Inflammatory macrophage treated with lipopolysaccharide for 1 hour (primary cell): ENCODE measurements at regions not wholly inside any gene's neighbourhood (a gene's known extent, or its start where the extent isn't known, plus 50 kb on each side); places are given as distances from the start of the nearest gene placed in this dataset.

Source experiments
- DNase-seq, 2 donors: peaks; one replicate each; pipeline ENCODE4 v3.0.0-alpha.2; 2020 to 2022

DNA sequence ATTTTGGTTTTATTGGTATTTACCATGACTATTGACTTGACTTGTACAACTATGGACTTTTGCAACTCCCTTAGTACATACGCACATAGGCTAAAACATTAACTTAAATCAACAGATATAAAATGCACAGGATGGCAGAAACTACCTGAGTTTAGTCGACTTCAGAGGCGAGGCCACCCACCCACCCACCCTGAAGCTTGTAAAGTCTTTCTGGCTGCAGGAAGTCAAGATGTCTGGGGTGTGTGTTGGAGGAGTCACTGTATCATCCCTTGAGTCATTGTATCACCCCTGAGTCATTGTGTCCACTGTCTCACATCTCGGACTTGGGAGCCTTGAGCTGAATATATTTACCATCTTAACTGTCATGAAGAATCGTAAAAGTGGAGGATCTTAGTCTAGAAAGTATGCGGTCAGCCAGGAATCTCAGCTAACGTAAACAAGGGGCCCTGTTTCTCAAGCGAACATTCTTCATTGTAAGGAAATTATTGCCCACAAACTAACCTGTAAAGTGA lies 140.0 kb upstream of the ST6GAL2 start:
- DNase-seq: no peak

DNA sequence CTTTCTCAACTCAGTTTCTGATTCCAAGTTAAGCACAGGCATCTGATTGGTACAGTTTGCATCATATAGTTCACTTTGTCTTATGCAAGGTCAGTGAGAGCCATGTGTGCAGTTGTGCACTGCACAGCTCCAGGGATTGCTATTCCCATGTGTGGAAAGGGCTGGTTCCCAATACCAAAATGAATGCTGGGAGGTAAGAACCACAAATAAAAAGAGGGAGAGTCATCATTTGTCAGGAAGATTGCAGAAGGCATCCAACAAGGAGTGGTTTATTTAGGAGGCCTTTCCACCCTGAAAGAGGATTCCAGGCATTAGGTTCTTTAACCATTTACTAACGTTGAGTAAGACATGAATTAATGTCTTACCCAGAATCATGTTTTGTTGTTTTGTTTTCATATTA lies 141.2 kb upstream of the ST6GAL2 start:
- no peak for DNase-seq

DNA sequence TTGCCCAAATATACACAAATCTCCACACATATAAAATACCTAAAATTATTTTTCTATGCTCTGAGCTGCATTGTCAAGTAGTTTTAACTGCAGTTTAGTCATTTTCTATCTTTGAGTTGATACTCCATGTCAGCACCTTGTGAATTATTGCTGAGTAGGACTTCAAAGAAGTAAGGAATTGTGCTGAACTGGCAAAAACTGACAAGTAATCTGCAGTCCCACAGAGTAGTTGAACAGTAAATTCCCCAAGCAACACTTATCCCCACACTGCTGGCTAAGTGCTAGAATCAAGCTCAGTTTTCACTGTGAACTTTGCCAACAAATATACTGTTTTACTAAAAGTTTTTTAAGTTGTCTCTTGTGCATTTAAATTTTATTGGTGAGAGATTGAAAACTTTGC lies 141.8 kb upstream of the ST6GAL2 start:
- DNase-seq: no peak

DNA sequence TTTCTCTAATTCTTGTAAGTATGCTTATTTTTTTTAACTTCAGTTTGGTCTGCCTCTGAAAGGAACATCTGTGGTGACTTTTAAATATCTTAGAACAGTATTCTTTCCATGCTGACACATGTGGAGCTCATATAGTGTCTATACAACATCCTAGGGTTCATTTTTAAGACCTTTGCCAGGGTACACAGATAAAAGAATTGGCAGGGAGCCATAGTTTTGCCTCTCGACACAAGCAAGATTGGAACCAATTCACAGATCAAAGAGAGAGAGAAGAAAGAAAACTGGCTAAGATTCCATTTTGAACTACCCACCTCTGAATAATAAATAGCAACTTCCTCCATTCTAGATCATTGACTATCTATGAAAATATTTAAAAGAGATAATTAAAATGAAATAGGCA lies 142.7 kb upstream of the ST6GAL2 start:
- no peak for DNase-seq

DNA sequence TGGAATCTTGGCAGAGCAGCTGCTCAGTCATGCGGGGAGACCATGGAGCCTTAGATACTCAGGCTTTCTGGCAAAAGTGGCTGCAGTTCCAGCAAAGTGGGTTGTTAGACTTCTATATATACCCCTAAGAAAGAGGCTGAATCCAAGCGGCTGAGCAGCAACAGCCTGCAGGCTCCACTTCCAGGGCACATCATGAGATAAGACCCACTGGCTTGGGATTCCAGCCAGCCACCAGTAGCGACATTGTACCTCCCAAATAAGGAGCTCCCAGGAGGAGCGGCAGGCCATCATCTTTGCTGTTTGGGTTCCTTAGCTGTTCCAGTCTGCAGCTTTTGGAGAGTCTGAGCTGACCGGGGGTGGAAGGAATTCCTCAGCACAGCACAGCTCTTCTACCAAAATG lies 150.3 kb upstream of the ST6GAL2 start:
- DNase-seq: no peak

DNA sequence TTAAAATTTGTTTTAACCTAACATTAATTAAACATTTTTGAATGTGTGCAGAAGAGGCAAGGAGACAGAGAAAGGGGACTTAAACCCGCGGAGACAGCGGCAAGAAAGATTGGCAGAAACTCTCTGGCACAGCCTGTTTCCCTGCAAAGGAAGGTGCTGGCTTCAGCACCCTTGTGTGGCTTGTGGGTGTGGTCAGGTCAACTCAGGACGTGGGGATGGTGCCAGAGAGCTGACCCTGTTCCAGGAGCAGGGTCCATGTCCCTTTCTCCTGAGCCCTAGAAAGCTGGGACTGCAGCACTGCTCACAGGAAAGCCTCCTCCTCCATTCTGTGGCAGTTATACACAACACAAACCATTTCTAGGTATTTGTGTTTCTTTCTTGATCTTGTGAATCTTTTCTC lies 176.2 kb upstream of the ST6GAL2 start:
- DNase-seq: no peak

DNA sequence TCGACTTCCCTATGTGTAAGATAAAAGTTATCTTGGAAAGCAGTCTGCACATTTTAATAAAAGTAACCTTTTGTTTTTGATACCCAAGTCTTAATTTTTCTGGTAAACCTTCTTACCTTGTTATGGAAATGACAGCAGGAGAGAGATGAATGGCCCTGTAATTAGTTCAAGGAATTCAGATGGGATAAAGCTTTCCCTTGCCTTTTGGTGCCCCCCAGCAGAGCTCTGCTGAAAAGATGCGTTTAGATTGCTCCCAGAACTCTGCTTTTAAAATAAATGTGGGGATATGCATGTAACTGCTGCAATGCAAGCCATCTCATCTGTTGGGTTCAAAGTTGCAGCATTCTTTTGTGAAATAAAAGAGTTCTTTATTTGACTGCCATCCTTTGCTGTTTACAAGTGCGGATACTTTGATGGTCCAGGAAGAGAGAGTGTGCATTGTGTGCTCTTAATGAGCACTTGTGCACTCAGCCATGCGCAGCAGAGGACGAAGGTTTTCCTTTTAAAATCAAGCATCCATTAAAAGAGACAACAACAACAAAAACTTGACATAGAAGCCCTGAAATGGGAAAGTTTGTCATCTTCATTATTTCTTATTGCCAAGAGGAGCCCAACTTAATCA lies 176.7 kb upstream of the ST6GAL2 start:
- DNase-seq: no peak

DNA sequence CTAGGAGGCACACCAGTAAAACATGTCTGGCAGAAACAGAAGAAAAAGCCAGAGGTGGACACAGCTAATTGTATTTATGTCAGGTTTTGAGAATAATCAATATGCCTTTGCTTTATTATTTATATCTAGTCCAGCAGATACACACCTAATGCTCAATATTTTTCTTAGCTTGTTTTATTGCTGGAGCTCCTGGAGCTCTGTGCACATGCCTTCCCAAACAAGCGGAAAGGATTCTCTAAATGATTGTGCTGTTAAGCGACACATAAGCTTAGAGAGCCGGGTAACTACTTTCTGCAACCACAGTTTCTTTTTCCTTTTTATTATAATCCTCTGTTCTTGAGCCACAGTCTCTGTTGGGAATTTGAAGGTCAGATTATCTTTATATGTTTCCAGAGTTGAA lies 177.3 kb upstream of the ST6GAL2 start:
- DNase-seq: no peak

DNA sequence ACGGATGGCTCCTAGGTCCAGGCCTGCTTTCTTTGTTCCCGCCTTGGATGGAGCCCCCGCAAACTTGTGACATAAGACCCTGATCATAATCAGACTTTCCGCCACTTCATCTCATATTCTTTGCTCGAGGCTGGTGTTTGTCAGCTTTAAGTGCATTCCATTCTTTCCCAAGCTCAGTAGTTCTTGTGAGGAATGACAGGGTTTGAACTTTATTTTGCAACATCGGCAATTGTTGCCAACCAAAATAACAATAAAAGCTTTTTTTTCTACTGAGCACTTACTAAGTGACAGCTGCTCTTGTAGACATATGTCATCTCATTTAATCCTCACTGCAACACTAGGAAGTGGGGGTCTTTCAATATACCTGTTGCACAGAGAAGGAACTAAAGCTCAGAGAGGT lies 178.8 kb upstream of the ST6GAL2 start:
- no peak for DNase-seq

DNA sequence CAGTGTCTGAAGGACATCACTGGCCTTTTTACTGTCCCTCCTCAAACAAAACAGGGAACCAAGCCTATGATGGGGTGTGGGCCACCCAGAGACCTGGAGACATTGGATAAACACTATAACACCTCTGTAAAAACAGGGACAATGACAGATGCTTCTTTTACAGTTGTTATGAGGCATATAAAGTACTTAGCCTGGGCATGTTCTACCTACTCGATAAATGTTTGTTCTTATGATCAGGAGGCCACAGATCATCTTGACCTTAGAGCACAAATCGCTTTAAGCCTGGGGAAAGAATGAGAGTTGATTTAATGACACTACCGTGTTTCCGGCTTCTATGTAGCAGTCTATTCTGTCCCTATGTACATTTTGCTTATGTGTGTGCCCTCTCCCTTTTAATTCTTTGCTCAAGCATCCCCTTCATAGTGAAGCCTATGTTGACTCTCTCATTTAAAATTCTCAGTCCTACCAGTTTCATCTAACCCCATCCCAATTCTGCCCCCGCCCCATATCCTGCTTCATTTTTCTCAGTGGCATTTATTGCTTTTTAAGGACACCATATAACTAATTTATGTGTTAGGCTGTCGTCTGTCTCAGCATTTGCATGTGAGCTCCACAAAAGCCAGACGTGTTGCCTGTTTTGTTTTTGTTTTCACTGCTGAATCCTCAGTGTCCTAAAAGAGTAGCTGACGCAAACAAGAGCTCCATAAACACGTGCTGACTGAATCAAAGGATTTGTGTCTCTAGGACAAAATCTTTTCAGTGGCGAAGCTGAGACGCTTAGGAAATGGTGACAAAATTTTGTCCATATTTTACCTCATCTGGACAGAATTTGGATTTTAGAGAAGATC lies 182.3 kb upstream of the ST6GAL2 start:
- DNase-seq: no peak

DNA sequence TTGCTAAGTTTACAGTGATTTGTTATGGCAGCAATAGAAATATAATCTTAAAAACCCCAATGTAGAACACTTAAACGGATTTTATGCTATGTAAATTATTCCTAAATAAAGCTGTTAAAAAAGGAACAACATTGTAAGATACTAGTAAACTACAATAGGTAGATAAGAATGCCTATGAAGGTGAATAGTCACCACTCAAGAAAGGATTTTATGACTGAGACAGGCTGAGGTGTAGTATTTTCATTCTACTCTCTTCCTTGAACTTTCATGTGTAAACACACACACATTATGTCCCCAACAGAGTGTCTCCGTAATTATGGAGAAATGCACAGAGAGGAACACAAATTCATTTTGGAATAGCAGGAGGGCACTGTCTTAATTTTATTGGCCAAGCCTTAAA lies 183.9 kb upstream of the ST6GAL2 start:
- no peak for DNase-seq

DNA sequence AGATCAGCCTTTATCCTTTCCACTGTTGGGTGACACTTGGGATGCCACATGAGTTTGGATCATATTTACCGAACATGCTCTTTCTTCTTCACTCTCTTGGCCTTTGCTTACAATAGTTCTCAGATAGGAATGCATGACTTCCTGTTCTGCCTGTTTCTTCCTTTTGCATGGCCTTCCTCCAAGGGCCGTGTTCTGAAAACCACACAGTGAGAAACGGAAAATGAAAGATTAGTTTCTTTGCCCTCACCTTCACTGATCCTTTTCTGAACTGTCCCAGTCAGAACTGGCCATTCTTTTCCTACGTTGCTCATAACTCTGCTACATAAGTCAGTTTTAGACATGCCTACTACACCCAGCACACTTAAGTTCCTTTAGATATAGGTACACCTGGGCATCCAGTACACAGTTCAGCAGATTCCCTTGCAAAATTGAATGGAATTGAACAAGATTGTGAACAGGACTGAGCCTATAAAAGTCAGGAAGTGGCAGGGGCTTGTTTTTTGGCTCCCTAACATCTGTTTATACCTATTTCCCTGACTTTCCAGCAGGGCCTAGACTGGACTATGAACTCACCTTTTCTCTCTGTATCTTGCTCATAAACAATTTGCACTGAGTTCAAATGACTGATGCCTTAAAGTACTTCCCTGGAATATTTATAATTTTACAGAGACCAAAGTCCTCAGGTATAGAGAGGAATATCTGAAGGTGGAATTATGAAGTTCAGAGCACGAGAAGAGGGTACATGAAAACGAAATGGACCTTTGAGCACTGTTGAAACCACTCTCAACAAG lies 186.4 kb upstream of the ST6GAL2 start:
- no peak for DNase-seq

DNA sequence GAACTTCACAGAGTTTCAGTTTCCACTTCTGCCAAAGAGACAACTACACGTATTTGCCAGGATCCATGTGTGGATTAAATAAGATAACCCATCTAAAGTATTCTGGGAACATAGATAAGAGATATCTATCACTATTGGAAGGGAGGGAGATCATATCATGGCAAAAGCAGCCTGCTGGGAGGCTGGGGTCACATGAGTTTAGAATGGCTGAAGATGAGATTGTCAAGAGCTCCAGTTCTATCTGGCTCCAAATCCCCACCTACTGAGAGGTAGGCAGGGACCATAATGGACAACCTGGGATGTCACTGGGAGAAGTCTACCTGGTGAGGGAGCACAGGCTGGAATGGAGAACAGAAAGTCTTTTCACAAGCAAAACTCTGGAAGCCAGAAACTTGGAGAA lies 192.6 kb upstream of the ST6GAL2 start:
- DNase-seq: no peak

DNA sequence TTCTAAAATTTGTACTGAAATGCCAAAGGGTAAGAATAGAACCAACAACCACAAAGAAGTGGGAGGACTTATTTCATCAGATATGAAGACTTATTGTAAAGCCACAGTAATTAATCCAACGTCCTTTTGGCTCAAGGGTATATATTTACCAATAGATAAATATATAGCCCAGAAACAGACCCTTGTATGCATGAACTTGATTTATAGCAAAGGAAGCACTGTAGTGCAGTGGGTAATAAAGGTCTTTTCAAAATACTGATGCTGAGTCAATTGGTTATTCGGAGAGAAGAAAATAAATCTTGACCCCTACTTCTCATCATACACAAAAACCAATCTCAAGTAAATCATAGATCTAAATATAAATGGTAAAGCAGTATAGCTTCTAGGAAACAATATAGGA lies 200.5 kb upstream of the ST6GAL2 start:
- no peak for DNase-seq

DNA sequence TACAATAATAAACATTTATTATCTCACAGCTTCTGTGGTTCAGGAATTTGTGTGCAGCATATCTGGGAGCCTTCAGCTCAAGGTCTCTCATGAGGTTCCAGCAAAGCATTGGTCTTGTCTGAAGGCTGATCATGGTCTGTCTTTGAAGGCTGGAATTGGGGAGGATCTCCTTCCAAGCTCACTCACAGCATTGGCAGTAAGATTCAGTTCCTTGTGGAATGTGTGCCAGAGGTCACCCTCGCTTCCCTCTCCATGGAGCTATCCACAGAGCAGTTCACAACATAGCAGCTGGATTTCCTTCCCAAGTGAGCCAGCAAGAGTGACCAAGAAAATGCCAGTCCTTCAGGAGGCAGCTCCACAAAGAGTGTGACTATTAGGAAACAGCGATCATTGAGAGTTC lies 202.2 kb upstream of the ST6GAL2 start:
- DNase-seq: no peak

DNA sequence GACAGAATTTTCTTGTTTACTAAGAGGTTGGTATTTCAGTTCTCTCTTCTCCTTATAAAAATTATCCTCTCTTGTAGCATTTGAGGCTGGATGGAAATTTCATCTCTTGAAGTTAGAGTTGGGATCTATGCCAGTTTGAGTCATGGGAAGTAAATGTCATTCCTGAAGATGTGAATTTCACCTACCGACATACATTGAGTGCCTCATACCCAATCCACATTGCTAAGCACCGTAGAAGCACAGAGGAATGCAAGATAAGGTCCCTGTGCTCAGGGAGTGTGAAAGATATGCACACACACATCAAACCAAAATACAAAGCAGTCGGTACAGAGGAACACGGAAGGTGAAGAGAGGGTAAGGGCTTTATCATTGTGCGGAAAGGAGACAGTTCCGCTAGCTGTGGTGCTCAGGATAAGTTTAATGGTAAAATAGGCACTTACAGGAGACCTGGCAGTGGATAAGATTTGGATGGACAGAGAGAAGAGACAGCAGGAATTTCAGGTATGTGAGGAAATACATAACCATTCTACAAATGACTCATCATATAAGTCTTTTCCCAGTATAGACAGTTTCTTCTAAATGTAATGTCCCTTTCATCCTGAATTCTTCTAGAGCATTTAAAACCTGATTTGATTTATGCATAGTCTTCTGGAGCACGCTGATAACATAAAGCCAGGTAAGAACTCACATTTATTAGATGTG lies 205.3 kb upstream of the ST6GAL2 start:
- DNase-seq: no peak

DNA sequence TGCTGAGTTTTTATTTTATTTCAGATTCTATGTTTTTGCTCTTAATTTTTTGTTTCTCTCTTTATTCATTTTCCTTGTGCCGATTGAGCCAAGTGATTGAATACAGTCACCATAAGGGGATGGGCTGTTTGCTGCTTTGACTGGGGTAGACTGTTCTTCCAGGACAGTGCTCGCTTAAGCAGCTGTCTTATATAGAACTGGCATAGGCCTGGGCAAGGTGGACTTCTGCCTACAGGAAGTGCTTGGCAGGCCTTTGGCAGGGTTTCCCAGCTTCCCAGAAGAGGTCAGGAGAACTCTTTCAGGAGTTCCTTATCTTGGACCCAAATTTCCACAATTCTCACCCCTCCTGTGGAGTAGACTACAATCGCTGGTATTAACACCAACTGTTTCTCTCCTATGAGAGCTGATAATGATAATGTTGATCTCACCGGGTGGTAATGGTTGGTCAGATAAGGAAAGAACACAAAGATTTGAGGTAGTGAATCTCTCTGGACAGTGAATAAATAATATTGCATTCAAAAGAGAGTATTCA lies 207.5 kb upstream of the ST6GAL2 start:
- no peak for DNase-seq

DNA sequence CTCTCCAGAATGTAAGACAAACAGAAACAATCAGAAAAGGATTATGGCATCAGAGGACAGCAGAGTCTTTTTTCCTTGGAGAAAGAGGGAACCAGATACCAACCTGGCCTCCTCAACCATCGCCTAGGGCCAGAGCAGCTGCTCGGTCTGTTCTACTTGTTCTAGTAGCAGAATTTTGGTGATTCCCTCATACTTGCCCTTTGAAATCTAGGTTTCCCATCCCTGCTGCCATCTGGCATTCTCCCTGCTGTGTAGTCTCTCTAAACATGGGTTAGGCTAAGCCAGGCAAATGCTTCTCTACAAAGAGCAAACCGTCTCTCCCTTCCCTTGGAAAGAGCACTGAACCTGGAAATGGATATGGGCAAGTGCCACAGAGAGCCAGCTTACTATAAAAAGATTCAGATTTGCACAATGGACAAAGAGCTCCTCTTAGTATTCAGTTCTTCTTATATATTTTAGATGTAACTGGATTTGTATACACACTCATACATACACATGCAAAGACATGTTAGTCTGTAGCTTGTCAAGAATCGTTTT lies 208.6 kb upstream of the ST6GAL2 start:
- DNase-seq: no peak

DNA sequence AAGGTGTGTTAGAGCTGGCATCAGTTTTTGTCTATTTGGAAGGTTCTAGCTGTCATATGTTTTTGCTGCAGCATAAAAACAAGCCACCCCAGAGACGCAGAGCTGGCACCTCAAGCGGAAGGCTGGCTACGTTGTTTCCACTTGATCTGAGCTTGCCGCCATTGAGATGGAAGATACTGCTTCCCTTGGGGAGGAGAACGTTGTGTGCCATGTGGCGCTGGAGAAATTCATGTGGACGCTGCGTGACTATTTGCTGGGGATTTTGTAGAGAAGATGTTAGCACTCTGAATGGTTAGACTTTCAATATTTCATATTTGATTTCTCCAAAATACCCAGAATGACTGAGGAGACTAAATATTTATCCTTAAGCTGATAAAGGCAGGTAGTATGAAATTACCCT lies 216.2 kb upstream of the ST6GAL2 start:
- no peak for DNase-seq

DNA sequence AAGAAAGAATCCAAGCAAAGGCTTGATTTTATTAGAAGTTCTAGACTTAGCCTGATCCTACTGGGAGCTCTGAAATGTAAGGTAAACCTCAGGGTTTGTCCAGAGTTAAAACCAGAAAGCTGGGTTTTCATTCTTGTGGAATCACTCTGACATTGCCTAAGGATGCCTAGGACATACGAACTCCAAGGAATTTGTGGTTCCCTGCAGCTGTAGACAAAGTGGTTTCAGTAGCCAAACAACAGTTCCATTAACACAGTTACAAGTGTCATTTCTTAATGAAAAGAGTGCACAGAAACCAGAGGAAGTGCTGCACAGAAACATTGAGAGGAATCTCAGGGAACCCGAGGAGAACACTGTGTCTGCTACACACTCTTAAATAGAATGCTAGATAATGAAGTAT lies 221.4 kb upstream of the ST6GAL2 start:
- no peak for DNase-seq

DNA sequence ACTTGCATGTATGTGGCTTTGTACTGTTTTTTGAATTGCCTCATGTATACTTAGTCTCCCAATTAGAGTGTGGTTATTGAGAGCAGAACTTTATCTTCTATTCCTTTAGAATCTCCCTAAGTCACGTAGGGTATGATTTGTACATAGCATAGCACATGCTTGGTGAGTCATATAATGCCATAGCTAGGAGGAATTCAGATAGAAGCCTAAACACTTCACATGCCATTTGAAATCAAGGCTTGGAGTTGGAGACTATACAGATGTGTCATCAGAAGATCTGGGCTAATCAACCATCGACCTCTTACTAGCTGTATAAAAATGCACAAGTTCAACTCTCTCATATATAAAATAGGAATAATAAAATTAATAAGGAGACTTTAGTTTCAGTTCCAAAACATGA lies 222.6 kb upstream of the ST6GAL2 start:
- no peak for DNase-seq

DNA sequence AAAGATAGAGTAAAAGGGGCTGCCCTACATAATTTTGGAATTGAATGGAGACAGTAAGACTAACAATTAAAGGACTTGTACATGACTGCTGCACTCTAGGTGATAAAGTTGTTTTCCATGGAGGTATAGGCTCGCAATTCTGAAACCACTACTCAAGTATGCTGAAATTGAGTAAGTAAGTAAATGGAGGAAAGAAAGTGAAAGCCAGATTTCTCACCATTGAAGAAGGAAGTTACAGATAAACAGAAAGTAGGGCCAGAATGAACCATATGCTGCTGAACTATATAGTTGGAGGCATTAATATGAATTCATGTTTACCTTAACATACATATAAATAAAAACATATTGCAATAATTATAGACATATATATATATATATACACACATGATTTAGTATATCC lies 225.7 kb upstream of the ST6GAL2 start:
- no peak for DNase-seq

DNA sequence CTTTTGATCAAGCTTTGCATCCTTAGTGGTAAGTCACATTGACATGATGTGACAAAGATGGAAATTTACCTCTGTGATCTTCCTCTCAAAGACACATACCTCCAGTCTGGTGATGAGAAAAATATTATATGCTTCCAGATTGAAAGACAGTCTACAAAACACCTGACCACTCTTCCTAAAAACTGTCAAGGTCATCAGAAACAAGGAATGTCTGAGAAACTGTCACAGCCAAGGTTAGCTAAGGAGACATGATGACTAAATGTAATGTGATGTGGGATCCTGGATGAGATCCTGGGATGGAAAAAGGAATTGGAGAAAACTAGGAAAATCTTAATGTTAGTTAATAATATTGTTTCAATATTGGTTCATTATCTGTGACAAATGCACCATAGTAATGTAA lies 226.6 kb upstream of the ST6GAL2 start:
- DNase-seq: no peak
